Endothelial cell of umbilical vein (primary cell): ENCODE measurements at regions not wholly inside any gene's neighbourhood (a gene's known extent, or its start where the extent isn't known, plus 50 kb on each side); places are given as distances from the start of the nearest gene placed in this dataset.

ENCODE experiments used
- BruUV-seq: library from RNA; stranded (reverse); fragments of 400-500 nt; replicated peaks from 2 replicates; lab custom pipeline; 2021; lab: Mats Ljungman, UMichigan
- CTCF ChIA-PET: fragments of 300-600, 350-600 bp; sonication (Branson Sonifier 250); formaldehyde crosslinking; loops from one replicate; lab custom pipeline; 2021; ENCODE audit warnings: antibody characterized with exemption, inconsistent platforms; lab: Charles Lee
- POLR2A ChIA-PET: fragments of 300-600, 350-600 bp; sonication (Branson Sonifier 250); formaldehyde crosslinking; loops from one replicate; lab custom pipeline; 2021; ENCODE audit warnings: antibody characterized with exemption, inconsistent platforms; lab: Charles Lee
- DNase-seq: peaks from one replicate; pipeline ENCODE4 v3.0.0-alpha.2; 2011; ENCODE audit warnings: low read depth, low spot score
- FAIRE-seq: peaks from 2 replicates; lab custom pipeline; 2011; peaks lifted over from hg19 to GRCh38; lab: Jason Lieb, UNC
- H2AFZ ChIP-seq: 2 replicates; pipeline ENCODE4 v1.6.0; 2012; ENCODE audit warnings: low read depth, low read length, control low read depth, inconsistent platforms
- H3K27ac ChIP-seq: 2 replicates; pipeline ENCODE4 v1.5.1; 2011; ENCODE audit warnings: low read depth, mild to moderate bottlenecking, control low read depth, low read length, moderate library complexity; ENCODE audit not compliant: insufficient read depth
- H3K27me3 ChIP-seq, 2 experiments: 2 replicates each; pipeline versions ENCODE4 v1.6.0 to v1.6.1; 2011; ENCODE audit warnings: low read length in 2 of 2, mixed read lengths in 1 of 2; ENCODE audit not compliant: control insufficient read depth in 2 of 2, insufficient read depth in 2 of 2
- H3K36me3 ChIP-seq, 2 experiments: 2 replicates in 1 of 2; 3 replicates in 1 of 2; pipeline ENCODE4 v1.5.1; 2011; ENCODE audit warnings: low read length in 2 of 2, mild to moderate bottlenecking in 1 of 2, moderate library complexity in 1 of 2; ENCODE audit not compliant: control insufficient read depth in 2 of 2, insufficient read depth in 2 of 2; ENCODE audit errors: extremely low read depth in 1 of 2
- H3K4me1 ChIP-seq: 3 replicates; pipeline ENCODE4 v1.5.1; 2011; ENCODE audit warnings: mild to moderate bottlenecking, low read length; ENCODE audit not compliant: control insufficient read depth, insufficient read depth; ENCODE audit errors: extremely low read depth
- H3K4me2 ChIP-seq: 2 replicates; pipeline ENCODE4 v1.6.1; 2011; ENCODE audit warnings: low read length, control low read depth, mixed read lengths; ENCODE audit not compliant: insufficient read depth
- H3K4me3 ChIP-seq, 3 experiments: fragments of 200-600 bp in 1 of 3; sonication (generic), shearing (Covaris generic) in 1 of 3; replicated peaks in 1 of 3; 2 replicates each; pipeline ENCODE4 v1.5.1; 2011 to 2016; ENCODE audit warnings: control low read depth in 3 of 3, low read length in 3 of 3, mild to moderate bottlenecking in 2 of 3, inconsistent platforms in 1 of 3, low read depth in 1 of 3, moderate library complexity in 1 of 3; ENCODE audit not compliant: insufficient read depth in 1 of 3
- H3K79me2 ChIP-seq: 2 replicates; pipeline ENCODE4 v1.6.0; 2012; ENCODE audit warnings: low read length, inconsistent platforms; ENCODE audit not compliant: control insufficient read depth, insufficient read depth
- H3K9ac ChIP-seq: replicated peaks from 2 replicates; pipeline ENCODE3; 2011; ENCODE audit warnings: low read length, control low read depth; ENCODE audit not compliant: insufficient read depth; ENCODE audit errors: extremely low read depth
- H3K9me1 ChIP-seq: replicated peaks from 3 replicates; pipeline ENCODE4 v1.6.0; 2011; ENCODE audit warnings: mild to moderate bottlenecking, low read length; ENCODE audit not compliant: control insufficient read depth, insufficient read depth; ENCODE audit errors: extremely low read depth
- H3K9me3 ChIP-seq: replicated peaks from 2 replicates; pipeline ENCODE4 v1.5.1; 2012; ENCODE audit warnings: low read length, inconsistent platforms; ENCODE audit not compliant: control insufficient read depth, insufficient read depth
- H4K20me1 ChIP-seq: replicated peaks from 2 replicates; pipeline ENCODE3; 2011; ENCODE audit warnings: mild to moderate bottlenecking, low read length; ENCODE audit not compliant: control insufficient read depth, insufficient read depth; ENCODE audit errors: extremely low read depth
- EZH2 ChIP-seq: IDR thresholded peaks from 2 replicates; pipeline ENCODE4 v1.6.1; 2012; ENCODE audit warnings: borderline replicate concordance, low read depth, mild to moderate bottlenecking, moderate library complexity, low read length, inconsistent platforms; ENCODE audit not compliant: severe bottlenecking
- FOS ChIP-seq: IDR thresholded peaks from 2 replicates; pipeline ENCODE4 v1.6.1; 2011; ENCODE audit warnings: mild to moderate bottlenecking, low read length, moderate library complexity, borderline replicate concordance; ENCODE audit not compliant: insufficient read depth
- GATA2 ChIP-seq: IDR thresholded peaks from 2 replicates; pipeline ENCODE4 v1.7.0; 2011; ENCODE audit warnings: low read depth, mild to moderate bottlenecking, moderate library complexity, mixed read lengths, low read length; ENCODE audit not compliant: insufficient read length, insufficient read depth
- JUN ChIP-seq: IDR thresholded peaks from 2 replicates; pipeline ENCODE4 v1.6.1; 2011; ENCODE audit warnings: borderline replicate concordance, low read depth; ENCODE audit not compliant: insufficient read length, insufficient read depth
- MYC ChIP-seq: IDR thresholded peaks from one replicate; pipeline ENCODE4 v1.6.1; 2011; ENCODE audit warnings: mild to moderate bottlenecking, low read depth, low read length
- POLR2A ChIP-seq: IDR thresholded peaks from 2 replicates; pipeline ENCODE4 v1.6.1; 2012; ENCODE audit warnings: low read depth, mild to moderate bottlenecking, control low read depth, low read length
- POLR2AphosphoS5 ChIP-seq: IDR thresholded peaks from 2 replicates; pipeline ENCODE4 v1.6.1; 2012; ENCODE audit warnings: low read depth, mild to moderate bottlenecking, control low read depth, low read length, moderate library complexity; ENCODE audit not compliant: insufficient read depth
- dilution Hi-C: fragments of 300-500 bp; cut with MboI; formaldehyde crosslinking; loops from one replicate; pipeline ENCODE4 v1.15.0; 2019; ENCODE audit warnings: low sequenced_read_pairs; ENCODE audit not compliant: extremely low pct_ligation_motif_present
- intact Hi-C: fragments of 100-400 bp; cut with micrococcal nuclease; formaldehyde crosslinking; loops from one replicate; pipeline ENCODE4 v1.10.0; 2022
- TF ChIP-seq, protein P1 (sequence below): IDR thresholded peaks from 2 replicates; pipeline ENCODE4 v1.6.1; 2011; ENCODE audit not compliant: insufficient read depth, insufficient read length
- TF ChIP-seq, protein P2 (sequence below), 2 donors: IDR thresholded peaks; 1 replicate in 1 of 2; 2 replicates in 1 of 2; pipeline ENCODE4 v1.5.1; 2011; ENCODE audit warnings: low read length in 2 of 2, mild to moderate bottlenecking in 2 of 2, moderate library complexity in 2 of 2, control low read depth in 1 of 2, inconsistent platforms in 1 of 2, low read depth in 1 of 2; ENCODE audit not compliant: insufficient read depth in 1 of 2; ENCODE audit errors: extremely low read depth in 1 of 2

GRCh38 chr3:139756529-139757103 lies 78.8 kb upstream of the NMNAT3 start:
- Histone ChIP-seq H3K27me3 (no peaks in the 10 kb centered on the region), H4K20me1 (no peaks in the 10 kb centered on the region), H3K79me2 (no peaks in the 10 kb centered on the region), H2AFZ (no peak overlapping the region), H3K4me2 (no peak overlapping the region), H3K9me3 (no peaks in the 10 kb centered on the region), H3K4me3 (no peak overlapping the region), H3K27ac (no peak overlapping the region), H3K36me3 (no peaks in the 10 kb centered on the region), H3K9ac (no peak overlapping the region), H3K9me1 (no peaks in the 10 kb centered on the region), H3K4me1 (no peaks in the 10 kb centered on the region)
- ChIA-PET CTCF (no interaction called here), POLR2A (no interaction called here)
- dilution Hi-C loops = no loop called here
- no peak for TF ChIP-seq EZH2
- TF ChIP-seq, protein P1, sequence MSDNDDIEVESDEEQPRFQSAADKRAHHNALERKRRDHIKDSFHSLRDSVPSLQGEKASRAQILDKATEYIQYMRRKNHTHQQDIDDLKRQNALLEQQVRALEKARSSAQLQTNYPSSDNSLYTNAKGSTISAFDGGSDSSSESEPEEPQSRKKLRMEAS = no peak
- no peak for TF ChIP-seq POLR2AphosphoS5
- TF ChIP-seq GATA2 = no peak
- no peak for DNase-seq
- FAIRE-seq = no peak
- intact Hi-C loops = no loop called here
- BruUV-seq = no TSS peak

DNA sequence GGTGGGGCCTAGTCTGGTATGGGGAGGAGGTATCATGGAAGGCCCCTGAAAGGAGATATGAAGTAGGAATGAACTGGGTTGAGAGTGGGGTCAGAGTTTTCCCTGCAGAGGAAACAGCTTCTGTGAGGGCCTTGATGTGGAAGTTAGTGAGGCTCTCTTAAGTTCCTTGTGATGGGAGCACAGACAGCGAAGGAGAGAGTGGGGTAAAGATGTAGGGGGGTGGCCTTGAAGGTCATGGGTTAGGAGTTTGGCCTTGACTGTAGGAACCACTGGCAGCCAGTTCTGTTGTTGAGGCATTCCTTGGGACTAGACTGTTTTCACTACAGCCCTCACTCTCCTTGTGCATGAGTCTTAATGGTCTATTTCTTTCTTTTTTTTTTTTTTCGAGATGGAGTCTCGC lies 77.8 kb upstream of the NMNAT3 start:
- POLR2A ChIA-PET = no interaction called here
- Histone ChIP-seq H3K4me2 (no peak overlapping the region), H3K9ac (no peak overlapping the region), H3K27me3 (no peaks in the 10 kb centered on the region), H3K4me3 (no peak overlapping the region), H2AFZ (no peak overlapping the region), H4K20me1 (no peaks in the 10 kb centered on the region), H3K9me1 (no peaks in the 10 kb centered on the region), H3K27ac (no peak overlapping the region), H3K79me2 (no peaks in the 10 kb centered on the region), H3K36me3 (no peaks in the 10 kb centered on the region), H3K4me1 (no peaks in the 10 kb centered on the region), H3K9me3 (no peaks in the 10 kb centered on the region)
- FAIRE-seq (no peak), DNase-seq (no peak)
- no TSS peak for BruUV-seq
- intact Hi-C loops = no loop called here
- CTCF ChIA-PET = no interaction called here
- dilution Hi-C loops = no loop called here
- TF ChIP-seq JUN (no peak), GATA2 (no peak), POLR2AphosphoS5 (no peak), EZH2 (no peak), MYC (no peak), FOS (no peak), POLR2A (no peak)
- TF ChIP-seq, protein P1 = no peak
- TF ChIP-seq, protein P2, sequence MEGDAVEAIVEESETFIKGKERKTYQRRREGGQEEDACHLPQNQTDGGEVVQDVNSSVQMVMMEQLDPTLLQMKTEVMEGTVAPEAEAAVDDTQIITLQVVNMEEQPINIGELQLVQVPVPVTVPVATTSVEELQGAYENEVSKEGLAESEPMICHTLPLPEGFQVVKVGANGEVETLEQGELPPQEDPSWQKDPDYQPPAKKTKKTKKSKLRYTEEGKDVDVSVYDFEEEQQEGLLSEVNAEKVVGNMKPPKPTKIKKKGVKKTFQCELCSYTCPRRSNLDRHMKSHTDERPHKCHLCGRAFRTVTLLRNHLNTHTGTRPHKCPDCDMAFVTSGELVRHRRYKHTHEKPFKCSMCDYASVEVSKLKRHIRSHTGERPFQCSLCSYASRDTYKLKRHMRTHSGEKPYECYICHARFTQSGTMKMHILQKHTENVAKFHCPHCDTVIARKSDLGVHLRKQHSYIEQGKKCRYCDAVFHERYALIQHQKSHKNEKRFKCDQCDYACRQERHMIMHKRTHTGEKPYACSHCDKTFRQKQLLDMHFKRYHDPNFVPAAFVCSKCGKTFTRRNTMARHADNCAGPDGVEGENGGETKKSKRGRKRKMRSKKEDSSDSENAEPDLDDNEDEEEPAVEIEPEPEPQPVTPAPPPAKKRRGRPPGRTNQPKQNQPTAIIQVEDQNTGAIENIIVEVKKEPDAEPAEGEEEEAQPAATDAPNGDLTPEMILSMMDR (IDR thresholded peaks at IDR 0.05; ENCODE audit: extremely low read depth in 1 of 2, insufficient read depth in 1 of 2, low read depth in 1 of 2, low read length in 2 of 2) = no peak
